SK-N-SH (cell line): ENCODE measurements at regions not wholly inside any gene's neighbourhood (a gene's known extent, or its start where the extent isn't known, plus 50 kb on each side); places are given as distances from the start of the nearest gene placed in this dataset.

ENCODE experiments used
- CTCF ChIA-PET: fragments of 300-600, 350-600 bp; formaldehyde crosslinking; extraction: SDS; loops from one replicate; lab custom pipeline; 2021; lab: Yijun Ruan, JAX
- POLR2A ChIA-PET: fragments of 350-600 bp; sonication (Branson Sonifier 250); formaldehyde crosslinking; extraction: SDS; loops from one replicate; lab custom pipeline; 2020; ENCODE audit warnings: antibody characterized with exemption, inconsistent platforms; lab: Yijun Ruan, JAX
- DNase-seq: peaks from one replicate; pipeline ENCODE4 v3.0.0; 2012
- H2AFZ ChIP-seq: fragments of 200-600 bp; sonication (generic); 2 replicates; pipeline ENCODE4 v1.8.1; 2016; ENCODE audit warnings: antibody characterized with exemption, mild to moderate bottlenecking, low read depth
- H3F3A ChIP-seq: fragments of 200-600 bp; sonication (generic); replicated peaks from 2 replicates; pipeline ENCODE3; 2016; ENCODE audit warnings: antibody characterized with exemption, mild to moderate bottlenecking; ENCODE audit not compliant: insufficient read depth
- H3K27ac ChIP-seq, 2 experiments: fragments of 200-500 bp in 1 of 2; fragments of 200-600 bp in 1 of 2; sonication (Bioruptor generic) in 1 of 2; sonication (generic), shearing (Covaris generic) in 1 of 2; 2 replicates each; pipeline versions ENCODE4 v1.5.1 to v1.6.1; 2014 to 2016; ENCODE audit warnings: low read depth in 2 of 2, inconsistent platforms in 1 of 2, low read length in 1 of 2, mild to moderate bottlenecking in 1 of 2, mixed read lengths in 1 of 2
- H3K27me3 ChIP-seq: fragments of 200-600 bp; sonication (generic), shearing (Covaris generic); 2 replicates; pipeline ENCODE4 v1.6.1; 2016; ENCODE audit warnings: mixed run types; ENCODE audit not compliant: insufficient read depth
- H3K36me3 ChIP-seq, 2 experiments: fragments of 200-500 bp in 1 of 2; fragments of 200-600 bp in 1 of 2; sonication (Bioruptor generic) in 1 of 2; sonication (generic) in 1 of 2; replicated peaks in 1 of 2; 2 replicates each; pipeline versions ENCODE3 to v1.5.1; 2014 to 2016; ENCODE audit warnings: low read length in 1 of 2, mild to moderate bottlenecking in 1 of 2; ENCODE audit not compliant: insufficient read depth in 2 of 2, control insufficient read depth in 1 of 2
- H3K4me1 ChIP-seq, 2 experiments: fragments of 200-500 bp in 1 of 2; fragments of 200-600 bp in 1 of 2; sonication (Bioruptor generic) in 1 of 2; sonication (generic), shearing (Covaris generic) in 1 of 2; 2 replicates each; pipeline versions ENCODE4 v1.5.1 to v1.6.1; 2014 to 2016; ENCODE audit warnings: low read depth in 1 of 2, low read length in 1 of 2, mixed run types in 1 of 2; ENCODE audit not compliant: insufficient read depth in 2 of 2, control insufficient read depth in 1 of 2
- H3K4me2 ChIP-seq: fragments of 200-600 bp; sonication (generic), shearing (Covaris generic); 2 replicates; pipeline ENCODE4 v1.6.1; 2017; ENCODE audit warnings: mixed run types
- H3K4me3 ChIP-seq, 2 experiments: fragments of 200-500 bp in 1 of 2; fragments of 200-600 bp in 1 of 2; sonication (Bioruptor generic) in 1 of 2; sonication (generic), shearing (Covaris generic) in 1 of 2; 2 replicates each; pipeline versions ENCODE4 v1.5.1 to v1.8.1; 2014 to 2016; ENCODE audit warnings: low read depth in 2 of 2, inconsistent platforms in 1 of 2, low read length in 1 of 2, mild to moderate bottlenecking in 1 of 2, mixed read lengths in 1 of 2, moderate library complexity in 1 of 2
- H3K79me2 ChIP-seq: fragments of 200-600 bp; sonication (generic); 2 replicates; pipeline ENCODE4 v1.8.1; 2017; ENCODE audit warnings: mild to moderate bottlenecking; ENCODE audit not compliant: insufficient read depth
- H3K9ac ChIP-seq: fragments of 200-600 bp; sonication (generic); 2 replicates; pipeline ENCODE4 v1.6.1; 2017; ENCODE audit warnings: mixed run types
- H3K9me2 ChIP-seq: fragments of 200-600 bp; sonication (generic); 2 replicates; pipeline ENCODE4 v1.6.1; 2017; ENCODE audit warnings: mixed run types
- H3K9me3 ChIP-seq: fragments of 200-600 bp; sonication (generic); 2 replicates; pipeline ENCODE4 v1.6.1; 2017; ENCODE audit warnings: mixed run types, mild to moderate bottlenecking, moderate library complexity
- H4K20me1 ChIP-seq: fragments of 200-600 bp; sonication (generic); 2 replicates; pipeline ENCODE4 v1.6.1; 2017; ENCODE audit warnings: mild to moderate bottlenecking, mixed run types; ENCODE audit not compliant: insufficient read depth
- CTCF ChIP-seq: fragments of 200-600 bp; sonication (generic); IDR thresholded peaks from 2 replicates; pipeline ENCODE4 v1.6.1; 2017; ENCODE audit warnings: antibody characterized with exemption, mild to moderate bottlenecking, moderate library complexity
- EZH2phosphoT487 ChIP-seq: fragments of 200-600 bp; sonication (generic); IDR thresholded peaks from 2 replicates; pipeline ENCODE4 v1.6.1; 2017; ENCODE audit warnings: low read depth, mixed run types, mild to moderate bottlenecking, antibody characterized with exemption, moderate library complexity, borderline replicate concordance
- FOSL2 ChIP-seq: IDR thresholded peaks from 2 replicates; pipeline ENCODE4 v1.4.0; 2012; ENCODE audit warnings: low read depth, mild to moderate bottlenecking, moderate library complexity, borderline replicate concordance
- FOXJ3 ChIP-seq: sonication (generic); formaldehyde crosslinking; IDR thresholded peaks from 2 replicates; pipeline ENCODE4 v1.5.1; 2020; ENCODE audit warnings: mild to moderate bottlenecking, missing genetic modification reagents
- FOXM1 ChIP-seq: IDR thresholded peaks from 2 replicates; pipeline ENCODE4 v1.4.0; 2012; ENCODE audit warnings: low read depth, mild to moderate bottlenecking
- GATA2 ChIP-seq: sonication (generic); formaldehyde crosslinking; IDR thresholded peaks from 2 replicates; pipeline ENCODE4 v1.5.0; 2020; ENCODE audit warnings: mild to moderate bottlenecking, missing genetic modification reagents
- JUND ChIP-seq: IDR thresholded peaks from 2 replicates; pipeline ENCODE4 v1.4.0; 2012
- MXI1 ChIP-seq: IDR thresholded peaks from 2 replicates; pipeline ENCODE4 v1.6.1; 2012; ENCODE audit warnings: mild to moderate bottlenecking, low read depth, low read length, improper control_type of control experiment
- PBX3 ChIP-seq: IDR thresholded peaks from 2 replicates; pipeline ENCODE4; 2012
- RAD21 ChIP-seq: IDR thresholded peaks from 2 replicates; pipeline ENCODE4 v1.6.1; 2012; ENCODE audit warnings: mild to moderate bottlenecking, low read length
- REST ChIP-seq: IDR thresholded peaks from 2 replicates; pipeline ENCODE4 v1.6.1; 2012; ENCODE audit warnings: mild to moderate bottlenecking, low read depth, low read length, moderate library complexity
- RFX5 ChIP-seq: IDR thresholded peaks from 2 replicates; pipeline ENCODE4 v1.6.1; 2012; ENCODE audit warnings: mild to moderate bottlenecking, improper control_type of control experiment, low read length
- TAF1 ChIP-seq: IDR thresholded peaks from 2 replicates; pipeline ENCODE4 v1.6.1; 2012; ENCODE audit warnings: low read depth, mild to moderate bottlenecking, low read length, moderate library complexity, borderline replicate concordance
- TCF12 ChIP-seq: IDR thresholded peaks from 2 replicates; pipeline ENCODE4 v1.4.0; 2012
- TEAD4 ChIP-seq: IDR thresholded peaks from 2 replicates; pipeline ENCODE4 v1.4.0; 2012; ENCODE audit warnings: mild to moderate bottlenecking, borderline replicate concordance; ENCODE audit not compliant: insufficient read depth
- USF1 ChIP-seq: IDR thresholded peaks from 2 replicates; pipeline ENCODE4 v1.4.0; 2012; ENCODE audit warnings: low read depth, borderline replicate concordance
- USF2 ChIP-seq: fragments of 150-350 bp; IDR thresholded peaks from 2 replicates; pipeline ENCODE4 v1.6.1; 2017; ENCODE audit warnings: antibody characterized with exemption, low read length, low read depth, borderline replicate concordance
- ZBTB33 ChIP-seq: IDR thresholded peaks from 2 replicates; pipeline ENCODE4 v1.4.0; 2012; ENCODE audit warnings: low read depth, borderline replicate concordance
- WGBS: methylation state at CpG from one replicate; pipeline ENCODE4 v1.1.6; 2017; ENCODE audit warnings: low lambda C conversion rate; 5-methylcytosine and 5-hydroxymethylcytosine counted together

GRCh38 chr12:126558219-126558618, 1493.0 kb downstream of the AACS start:
- H3K4me3 ChIP-seq: no peak overlapping the region
- H3K4me2 ChIP-seq: no peak overlapping the region
- H4K20me1 ChIP-seq: no peaks in the 10 kb centered on the region
- no peak overlapping the region for H3K9ac ChIP-seq
- H3K79me2 ChIP-seq: no peaks in the 10 kb centered on the region
- no peaks in the 10 kb centered on the region for H3K36me3 ChIP-seq
- no peaks in the 10 kb centered on the region for H3K27me3 ChIP-seq
- no peaks in the 10 kb centered on the region for H3K9me2 ChIP-seq
- H3K4me1 ChIP-seq: no peaks in the 10 kb centered on the region; a peak in 1 of 4 replicates
- TF ChIP-seq EZH2phosphoT487 (no peak), RAD21 (no peak), USF2 (no peak), JUND (no peak), TAF1 (no peak), PBX3 (no peak), RFX5 (no peak), TEAD4 (no peak), ZBTB33 (no peak), FOSL2 (no peak), FOXJ3 (no peak), FOXM1 (no peak), GATA2 (CRISPR knock-in tag) (no peak)
- DNase-seq: no peak
- ChIA-PET CTCF (no interaction called here), POLR2A (no interaction called here)
- WGBS: 51% methylated on average over 2 of the region's 2 CpGs
- no peak overlapping the region for H2AFZ ChIP-seq
- H3K27ac ChIP-seq: no peak overlapping the region
- H3K9me3 ChIP-seq: no peaks in the 10 kb centered on the region
- no peaks in the 10 kb centered on the region for H3F3A ChIP-seq

- no peaks in the 10 kb centered on the region for H4K20me1 ChIP-seq
- no peak overlapping the region for H3K27ac ChIP-seq
- H3K36me3 ChIP-seq: no peaks in the 10 kb centered on the region
- no peaks in the 10 kb centered on the region for H3K79me2 ChIP-seq
- H3K9me3 ChIP-seq: no peaks in the 10 kb centered on the region
- no peak overlapping the region for H3K9ac ChIP-seq
- no peaks in the 10 kb centered on the region; a peak in 1 of 4 replicates for H3K4me1 ChIP-seq
- no peak overlapping the region for H3K4me2 ChIP-seq
- no peak overlapping the region for H3K4me3 ChIP-seq
- DNase-seq: no peak
- no peaks in the 10 kb centered on the region for H3K27me3 ChIP-seq
- 57% methylated on average over 3 of the region's 3 CpGs for WGBS
- POLR2A ChIA-PET: no interaction called here
- H2AFZ ChIP-seq: no peak overlapping the region
- CTCF ChIA-PET: no interaction called here
- H3K9me2 ChIP-seq: no peaks in the 10 kb centered on the region
- H3F3A ChIP-seq: no peaks in the 10 kb centered on the region
- TF ChIP-seq TCF12 (no peak), JUND (no peak), MXI1 (no peak), CTCF (no peak), TAF1 (no peak), RAD21 (no peak), RFX5 (no peak), USF1 (no peak), FOXM1 (no peak), REST (no peak)
Observed at GRCh38 chr12:126558810-126559209, 1493.6 kb downstream of the AACS start.
